ENCODE measurements at regions not wholly inside any gene's neighbourhood (a gene's known extent, or its start where the extent isn't known, plus 50 kb on each side); places are given as distances from the start of the nearest gene placed in this dataset.

- intact Hi-C loops (cut with micrococcal nuclease; ENCODE audit: unreplicated experiment) (no loop called here), in situ Hi-C loops (cut with MboI) (no loop called here)
- no peak overlapping the region for H3K27ac ChIP-seq (ENCODE audit: control insufficient read depth, insufficient read depth)
- RAD21 ChIA-PET (ENCODE audit: unreplicated experiment), result no interaction called here
- CTCF ChIA-PET, result no interaction called here
- H3K4me1 ChIP-seq (ENCODE audit: control insufficient read depth, insufficient read depth, low read length), result no peaks in the 10 kb centered on the region
- no peaks in the 10 kb centered on the region for H4K20me1 ChIP-seq (ENCODE audit: control insufficient read depth, insufficient read depth)
- H3K9ac ChIP-seq (ENCODE audit: control insufficient read depth, insufficient read depth, low read length), result no peak overlapping the region
- BruUV-seq (replicated peaks), result no TSS peak
- no peak for TF ChIP-seq BHLHE40 (IDR thresholded peaks at IDR 0.05; ENCODE audit: borderline replicate concordance in 1 of 2, low read depth in 2 of 2, low read length in 1 of 2)
- TF ChIP-seq SIN3A (IDR thresholded peaks at IDR 0.05; ENCODE audit: low read depth, low read length), result no peak
- TF ChIP-seq CBX3 (IDR thresholded peaks at IDR 0.05; ENCODE audit: borderline replicate concordance, low read depth), result no peak
- TF ChIP-seq DPF2 (IDR thresholded peaks at IDR 0.05), result no peak
- TF ChIP-seq TAF1 (IDR thresholded peaks at IDR 0.05; ENCODE audit: borderline replicate concordance, low read depth, low read length), result no peak
- TF ChIP-seq NR2C1 (IDR thresholded peaks at IDR 0.05), result no peak
- TF ChIP-seq USF2 (IDR thresholded peaks at IDR 0.05; ENCODE audit: borderline replicate concordance, low read depth, low read length), result no peak
- TF ChIP-seq ASH2L (IDR thresholded peaks at IDR 0.05; ENCODE audit: borderline replicate concordance, low read depth), result no peak
- TF ChIP-seq STAT1 (conservative IDR thresholded peaks at IDR 0.05), result no peak
- TF ChIP-seq PBX3 (IDR thresholded peaks at IDR 0.05; ENCODE audit: insufficient replicate concordance, low read depth, low read length), result no peak
- no peak for TF ChIP-seq RCOR1 (conservative IDR thresholded peaks at IDR 0.05; ENCODE audit: low read depth, low read length)
- TF ChIP-seq NFIC (IDR thresholded peaks at IDR 0.05; ENCODE audit: low read depth, low read length), result no peak
- TF ChIP-seq E4F1 (IDR thresholded peaks at IDR 0.05; ENCODE audit: borderline replicate concordance, partially characterized antibody), result no peak
- TF ChIP-seq TCF7 (IDR thresholded peaks at IDR 0.05; ENCODE audit: borderline replicate concordance), result no peak
- TF ChIP-seq ESRRA (IDR thresholded peaks at IDR 0.05; ENCODE audit: low read length), result no peak
- TF ChIP-seq, protein P1, sequence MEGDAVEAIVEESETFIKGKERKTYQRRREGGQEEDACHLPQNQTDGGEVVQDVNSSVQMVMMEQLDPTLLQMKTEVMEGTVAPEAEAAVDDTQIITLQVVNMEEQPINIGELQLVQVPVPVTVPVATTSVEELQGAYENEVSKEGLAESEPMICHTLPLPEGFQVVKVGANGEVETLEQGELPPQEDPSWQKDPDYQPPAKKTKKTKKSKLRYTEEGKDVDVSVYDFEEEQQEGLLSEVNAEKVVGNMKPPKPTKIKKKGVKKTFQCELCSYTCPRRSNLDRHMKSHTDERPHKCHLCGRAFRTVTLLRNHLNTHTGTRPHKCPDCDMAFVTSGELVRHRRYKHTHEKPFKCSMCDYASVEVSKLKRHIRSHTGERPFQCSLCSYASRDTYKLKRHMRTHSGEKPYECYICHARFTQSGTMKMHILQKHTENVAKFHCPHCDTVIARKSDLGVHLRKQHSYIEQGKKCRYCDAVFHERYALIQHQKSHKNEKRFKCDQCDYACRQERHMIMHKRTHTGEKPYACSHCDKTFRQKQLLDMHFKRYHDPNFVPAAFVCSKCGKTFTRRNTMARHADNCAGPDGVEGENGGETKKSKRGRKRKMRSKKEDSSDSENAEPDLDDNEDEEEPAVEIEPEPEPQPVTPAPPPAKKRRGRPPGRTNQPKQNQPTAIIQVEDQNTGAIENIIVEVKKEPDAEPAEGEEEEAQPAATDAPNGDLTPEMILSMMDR (IDR thresholded peaks at IDR 0.05 in 2 of 3, conservative IDR thresholded peaks at IDR 0.05 in 1 of 3; ENCODE audit: control insufficient read depth in 2 of 3, extremely low read depth in 1 of 3, insufficient read depth in 1 of 3, low read depth in 3 of 3, low read length in 3 of 3), result no peak
- TF ChIP-seq WRNIP1 (IDR thresholded peaks at IDR 0.05; ENCODE audit: borderline replicate concordance, low read depth, low read length), result no peak
- TF ChIP-seq CHD2 (IDR thresholded peaks at IDR 0.05; ENCODE audit: borderline replicate concordance, low read depth, low read length), result no peak
- H3K79me2 ChIP-seq (ENCODE audit: control insufficient read depth, insufficient read depth, low read length), result no peaks in the 10 kb centered on the region
- no peak overlapping the region for H2AFZ ChIP-seq (ENCODE audit: control insufficient read depth, low read depth, low read length)
- ATAC-seq (no peak), FAIRE-seq (no peak), DNase-seq (ENCODE audit: low read depth, low spot score) (no peak)
- no peaks in the 10 kb centered on the region for H3K9me3 ChIP-seq (replicated peaks; ENCODE audit: control insufficient read depth, insufficient read depth, low read length)
- no peaks in the 10 kb centered on the region; a peak in 3 of 4 replicates for H3K27me3 ChIP-seq (replicated peaks in 1 of 2; ENCODE audit: control insufficient read depth in 2 of 2, insufficient read depth in 2 of 2, low read length in 1 of 2)
- 20% methylated on average over 3 of the region's 3 CpGs for WGBS (ENCODE audit: insufficient coverage, insufficient replicate concordance, low lambda C conversion rate, missing lambda C conversion rate)
- no peak overlapping the region for H3K4me2 ChIP-seq (ENCODE audit: control insufficient read depth, insufficient read depth)
- POLR2A ChIA-PET, result no interaction called here
- H3K4me3 ChIP-seq, result no peak overlapping the region
- SMC1A ChIA-PET (ENCODE audit: uncharacterized antibody, unreplicated experiment), result no interaction called here
- H3K36me3 ChIP-seq (ENCODE audit: control insufficient read depth in 2 of 2, insufficient read depth in 2 of 2, low read length in 1 of 2), result no peaks in the 10 kb centered on the region
These were observed 257.0 kb downstream of the SV2B start for GRCh38 chr15:91357011-91357410.
